Caco-2 (cell line): ENCODE measurements at regions not wholly inside any gene's neighbourhood (a gene's known extent, or its start where the extent isn't known, plus 50 kb on each side); places are given as distances from the start of the nearest gene placed in this dataset.

ENCODE experiments used
- BruUV-seq: library from RNA; stranded (reverse); fragments of 400-500 nt; replicated peaks from 2 replicates; lab custom pipeline; 2021; lab: Mats Ljungman, UMichigan
- CTCF ChIA-PET: fragments of 300-600 bp; sonication (Branson Sonifier 250); formaldehyde crosslinking; loops from one replicate; lab custom pipeline; 2022; ENCODE audit warnings: antibody characterized with exemption; lab: Charles Lee
- POLR2A ChIA-PET: fragments of 300-600 bp; sonication (Branson Sonifier 250); formaldehyde crosslinking; loops from one replicate; lab custom pipeline; 2022; ENCODE audit warnings: antibody characterized with exemption; lab: Charles Lee
- DNase-seq, 2 experiments: peaks; one replicate each; pipeline versions ENCODE4 v3.0.0 to v3.0.0-alpha.2; 2020 to 2022
- H3K27me3 ChIP-seq: replicated peaks from 2 replicates; pipeline ENCODE4 v1.6.0; 2011; ENCODE audit warnings: low read length; ENCODE audit not compliant: control insufficient read depth, insufficient read depth
- H3K36me3 ChIP-seq: 2 replicates; pipeline ENCODE4 v1.5.1; 2011; ENCODE audit warnings: low read length; ENCODE audit not compliant: control insufficient read depth, insufficient read depth
- H3K4me1 ChIP-seq: fragments of 250-450 bp; sonication (Bioruptor Pico); 2 replicates; pipeline ENCODE4 v1.5.1; 2020; ENCODE audit warnings: mild to moderate bottlenecking
- H3K4me3 ChIP-seq: 2 replicates; pipeline ENCODE4 v1.5.1; 2011; ENCODE audit warnings: low read depth, mild to moderate bottlenecking, control low read depth, low read length
- H3K9me3 ChIP-seq: fragments of 250-450 bp; sonication (Bioruptor Pico); 2 replicates; pipeline ENCODE4 v1.5.1; 2020; ENCODE audit warnings: mild to moderate bottlenecking, moderate library complexity
- H3K27ac Mint-ChIP-seq: one replicate; pipeline ENCODE4 v1.8.0; 2022; ENCODE audit warnings: mixed read lengths; ENCODE audit not compliant: unreplicated experiment
- H3K27me3 Mint-ChIP-seq: one replicate; pipeline ENCODE4 v1.8.0; 2022; ENCODE audit warnings: mixed read lengths; ENCODE audit not compliant: insufficient read depth, unreplicated experiment
- H3K36me3 Mint-ChIP-seq: one replicate; pipeline ENCODE4 v1.8.0; 2022; ENCODE audit warnings: mild to moderate bottlenecking, mixed read lengths; ENCODE audit not compliant: insufficient read depth, unreplicated experiment
- H3K4me1 Mint-ChIP-seq: one replicate; pipeline ENCODE4 v1.8.0; 2022; ENCODE audit warnings: low read depth, mixed read lengths; ENCODE audit not compliant: unreplicated experiment
- H3K4me3 Mint-ChIP-seq: one replicate; pipeline ENCODE4 v1.8.0; 2022; ENCODE audit warnings: mild to moderate bottlenecking, moderate library complexity, mixed read lengths; ENCODE audit not compliant: unreplicated experiment
- H3K9me3 Mint-ChIP-seq: one replicate; pipeline ENCODE4 v1.8.0; 2022; ENCODE audit warnings: mixed read lengths; ENCODE audit not compliant: unreplicated experiment
- CTCF ChIP-seq, 2 experiments: fragments of 200-600 bp in 1 of 2; IDR thresholded peaks; 1 replicate in 1 of 2; 2 replicates in 1 of 2; pipeline versions ENCODE4 v1.5.1 to v1.8.0; 2011 to 2022; ENCODE audit warnings: antibody characterized with exemption in 1 of 2, control low read depth in 1 of 2, inconsistent platforms in 1 of 2, low read depth in 1 of 2, low read length in 1 of 2, mild to moderate bottlenecking in 1 of 2, moderate library complexity in 1 of 2; ENCODE audit not compliant: insufficient read depth in 1 of 2, severe bottlenecking in 1 of 2, unreplicated experiment in 1 of 2
- intact Hi-C: fragments of 100-400 bp; cut with micrococcal nuclease; formaldehyde crosslinking; loops from one replicate; pipeline ENCODE4 v1.10.0; 2022; ENCODE audit not compliant: unreplicated experiment

GRCh38 chr10:21363731-21364104 is 161.8 kb downstream of the SKIDA1 start:
- peak overlapping the region; percentile 93 for H3K27ac Mint-ChIP-seq
- TF ChIP-seq CTCF (IDR thresholded peaks at IDR 0.05; ENCODE audit: insufficient read depth in 1 of 2, low read depth in 1 of 2, low read length in 1 of 2, severe bottlenecking in 1 of 2, unreplicated experiment in 1 of 2) = no peak
- BruUV-seq = TSS peak; percentile 93
- POLR2A ChIA-PET = interaction anchor here (1.1 to 1.3 kb wide), 3 partner anchors 8 to 70 kb away, joined by 3 to 11 read pairs (median 8); no protein-coding TSS in a partner anchor
- intact Hi-C loops = loop anchor here (1.0 to 10.0 kb wide), 9 partner anchors 9 to 361 kb away; no protein-coding TSS in a partner anchor
- peaks cover 17% of the 10 kb centered on the region for H3K36me3 Mint-ChIP-seq
- H3K4me1 Mint-ChIP-seq = peaks cover 42% of the 10 kb centered on the region
- Histone ChIP-seq H3K36me3 (no peaks in the 10 kb centered on the region), H3K4me1 (peaks cover 74% of the 10 kb centered on the region), H3K9me3 (no peaks in the 10 kb centered on the region), H3K27me3 (no peaks in the 10 kb centered on the region), H3K4me3 (no peak overlapping the region)
- DNase-seq = no peak
- peak overlapping the region; percentile 68 for H3K4me3 Mint-ChIP-seq
- H3K27me3 Mint-ChIP-seq = no peaks in the 10 kb centered on the region
- no peaks in the 10 kb centered on the region for H3K9me3 Mint-ChIP-seq
- CTCF ChIA-PET = no interaction called here

DNA sequence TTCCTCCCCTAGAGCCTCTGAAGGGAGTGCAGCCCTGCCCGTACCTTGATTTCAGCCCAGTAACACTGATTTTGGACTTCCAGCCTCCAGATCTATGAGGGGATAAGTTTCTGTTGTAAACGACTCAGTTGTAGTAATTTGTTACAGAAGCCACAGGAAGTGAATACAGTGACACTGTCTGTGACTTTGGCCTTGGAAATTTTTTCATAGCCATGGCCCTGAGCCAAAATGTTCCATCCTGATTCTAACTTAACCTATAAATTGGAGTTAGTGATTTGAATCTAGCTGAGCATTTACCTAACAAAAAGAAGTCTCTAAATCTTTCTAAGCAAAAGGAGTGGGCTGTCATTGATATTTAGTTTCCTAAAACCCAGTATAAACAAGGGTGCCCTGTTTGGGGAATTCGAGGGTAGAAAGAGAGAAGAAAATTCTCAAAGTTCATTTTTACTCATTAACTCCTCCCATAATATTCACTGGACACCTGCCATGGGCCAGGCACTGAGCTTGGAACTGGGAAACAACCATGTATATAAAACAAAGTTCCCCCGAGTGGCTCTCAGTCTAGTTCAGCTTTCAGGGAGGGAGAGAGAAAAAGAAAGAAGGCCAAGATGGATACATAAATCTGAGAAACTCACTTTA is 162.3 kb downstream of the SKIDA1 start:
- peaks cover 17% of the 10 kb centered on the region for H3K36me3 Mint-ChIP-seq
- H3K9me3 ChIP-seq = no peaks in the 10 kb centered on the region
- peak overlapping the region; percentile 68 for H3K4me3 Mint-ChIP-seq
- no peaks in the 10 kb centered on the region for H3K27me3 ChIP-seq
- no peaks in the 10 kb centered on the region for H3K36me3 ChIP-seq
- no TSS peak for BruUV-seq
- no peak for TF ChIP-seq CTCF (IDR thresholded peaks at IDR 0.05; ENCODE audit: insufficient read depth in 1 of 2, low read depth in 1 of 2, low read length in 1 of 2, severe bottlenecking in 1 of 2, unreplicated experiment in 1 of 2)
- no peaks in the 10 kb centered on the region for H3K9me3 Mint-ChIP-seq
- H3K4me3 ChIP-seq = no peak overlapping the region
- ChIA-PET POLR2A (interaction anchor here (1.1 kb wide), 1 partner anchor 70 kb away, joined by 3 read pairs; no protein-coding TSS in a partner anchor), CTCF (no interaction called here)
- H3K27ac Mint-ChIP-seq = peak overlapping the region; percentile 93
- DNase-seq = no peak
- no peaks in the 10 kb centered on the region for H3K27me3 Mint-ChIP-seq
- H3K4me1 Mint-ChIP-seq = peaks cover 36% of the 10 kb centered on the region
- intact Hi-C loops = loop anchor here (10.0 kb wide), 1 partner anchor 362 kb away; no protein-coding TSS in a partner anchor
- peaks cover 69% of the 10 kb centered on the region for H3K4me1 ChIP-seq

DNA sequence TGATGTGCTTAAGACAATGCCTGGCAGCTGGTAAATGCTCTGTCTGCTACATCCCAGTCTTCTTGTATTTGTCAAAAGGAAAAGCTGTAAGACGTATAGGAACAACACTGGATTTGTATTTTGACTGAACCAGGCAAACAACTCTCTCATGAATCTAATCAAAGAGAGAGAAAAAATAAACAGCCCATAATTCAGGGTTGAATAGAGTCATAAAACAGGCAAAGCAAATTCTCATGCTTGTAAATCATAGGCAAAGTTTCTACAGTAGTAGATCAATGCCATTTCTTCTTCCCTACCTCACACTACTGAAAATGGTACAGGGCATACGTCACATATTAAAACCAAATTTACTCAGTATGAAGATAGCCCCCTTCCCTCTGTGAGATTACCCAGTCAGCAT is 166.3 kb downstream of the SKIDA1 start:
- no peaks in the 10 kb centered on the region for H3K9me3 ChIP-seq
- no TSS peak for BruUV-seq
- H3K4me1 Mint-ChIP-seq = peaks cover 31% of the 10 kb centered on the region
- H3K4me3 ChIP-seq = no peak overlapping the region
- intact Hi-C loops = no loop called here
- H3K4me3 Mint-ChIP-seq = no peak overlapping the region
- H3K27ac Mint-ChIP-seq = no peak overlapping the region
- H3K27me3 Mint-ChIP-seq = no peaks in the 10 kb centered on the region
- ChIA-PET CTCF (interaction anchor here (0.6 kb wide), 1 partner anchor 100 kb away, joined by 3 read pairs; no protein-coding TSS in a partner anchor), POLR2A (no interaction called here)
- no peak for DNase-seq
- no peaks in the 10 kb centered on the region for H3K36me3 ChIP-seq
- H3K36me3 Mint-ChIP-seq = peaks cover 3% of the 10 kb centered on the region
- no peaks in the 10 kb centered on the region for H3K27me3 ChIP-seq
- H3K9me3 Mint-ChIP-seq = peaks cover 10% of the 10 kb centered on the region
- TF ChIP-seq CTCF (IDR thresholded peaks at IDR 0.05; ENCODE audit: insufficient read depth in 1 of 2, low read depth in 1 of 2, low read length in 1 of 2, severe bottlenecking in 1 of 2, unreplicated experiment in 1 of 2) = no peak
- H3K4me1 ChIP-seq = peaks cover 47% of the 10 kb centered on the region
